Duodenal mucosa (tissue), 2 donors: ENCODE measurements at regions not wholly inside any gene's neighbourhood (a gene's known extent, or its start where the extent isn't known, plus 50 kb on each side); places are given as distances from the start of the nearest gene placed in this dataset.

Experiments used
- H3K27ac ChIP-seq: one replicate; pipeline ENCODE4 v1.7.0; 2013; ENCODE audit warnings: low read depth, low read length
- H3K27me3 ChIP-seq, 2 donors: one replicate each; pipeline ENCODE4 v1.7.0; 2013; ENCODE audit warnings: low read length in 2 of 2, control low read depth in 1 of 2; ENCODE audit not compliant: insufficient read depth in 2 of 2, control insufficient read depth in 1 of 2
- H3K36me3 ChIP-seq, 2 donors: one replicate each; pipeline ENCODE4 v1.7.0; 2013; ENCODE audit warnings: low read length in 2 of 2, control low read depth in 1 of 2; ENCODE audit not compliant: insufficient read depth in 2 of 2, control insufficient read depth in 1 of 2
- H3K4me1 ChIP-seq, 2 donors: one replicate each; pipeline ENCODE4 v1.7.0; 2013; ENCODE audit warnings: low read length in 2 of 2, control low read depth in 1 of 2; ENCODE audit not compliant: insufficient read depth in 2 of 2, control insufficient read depth in 1 of 2
- H3K4me3 ChIP-seq, 2 donors: one replicate each; pipeline ENCODE4 v1.7.0; 2013; ENCODE audit warnings: low read length in 2 of 2, low read depth in 1 of 2
- H3K9ac ChIP-seq, 2 donors: one replicate each; pipeline ENCODE4 v1.7.0; 2013; ENCODE audit warnings: low read length in 2 of 2, low read depth in 1 of 2
- H3K9me3 ChIP-seq, 2 donors: one replicate each; pipeline ENCODE4 v1.7.0; 2013; ENCODE audit warnings: low read length in 2 of 2, control low read depth in 1 of 2; ENCODE audit not compliant: control insufficient read depth in 1 of 2

GRCh38 chr15:23912191-23912590, 225.1 kb upstream of the NDN start:
- H3K9me3 ChIP-seq, result peaks cover 4 to 9% of the 10 kb centered on the region in 2 donors
- H3K36me3 ChIP-seq, result no peaks in the 10 kb centered on the region
- H3K4me3 ChIP-seq, result no peak overlapping the region
- no peaks in the 10 kb centered on the region for H3K27me3 ChIP-seq
- no peaks in the 10 kb centered on the region for H3K4me1 ChIP-seq
- H3K9ac ChIP-seq, result no peak overlapping the region
- no peak overlapping the region for H3K27ac ChIP-seq

- H3K27ac ChIP-seq, result no peak overlapping the region
- H3K36me3 ChIP-seq, result no peaks in the 10 kb centered on the region
- no peaks in the 10 kb centered on the region for H3K27me3 ChIP-seq
- H3K4me3 ChIP-seq, result no peak overlapping the region
- H3K9ac ChIP-seq, result no peak overlapping the region
- H3K4me1 ChIP-seq, result no peaks in the 10 kb centered on the region
- H3K9me3 ChIP-seq, result peaks cover 4 to 5% of the 10 kb centered on the region in 2 donors
Measured at GRCh38 chr15:23913081-23913480, 226.0 kb upstream of the NDN start.

- H3K27me3 ChIP-seq, result no peaks in the 10 kb centered on the region
- H3K36me3 ChIP-seq, result no peaks in the 10 kb centered on the region
- no peak overlapping the region for H3K9ac ChIP-seq
- H3K9me3 ChIP-seq, result peaks cover 3 to 4% of the 10 kb centered on the region in 2 donors
- H3K4me1 ChIP-seq, result no peaks in the 10 kb centered on the region
- no peak overlapping the region for H3K4me3 ChIP-seq
- H3K27ac ChIP-seq, result no peak overlapping the region
Measured at GRCh38 chr15:23913635-23914034, 226.5 kb upstream of the NDN start.

GRCh38 chr15:23924686-23925085, 237.6 kb upstream of the NDN start:
- H3K36me3 ChIP-seq, result no peaks in the 10 kb centered on the region
- H3K27me3 ChIP-seq, result no peaks in the 10 kb centered on the region
- no peak overlapping the region for H3K4me3 ChIP-seq
- no peaks in the 10 kb centered on the region for H3K4me1 ChIP-seq
- no peak overlapping the region for H3K9ac ChIP-seq
- H3K27ac ChIP-seq, result no peak overlapping the region
- peaks cover 3 to 9% of the 10 kb centered on the region in 2 donors for H3K9me3 ChIP-seq

DNA sequence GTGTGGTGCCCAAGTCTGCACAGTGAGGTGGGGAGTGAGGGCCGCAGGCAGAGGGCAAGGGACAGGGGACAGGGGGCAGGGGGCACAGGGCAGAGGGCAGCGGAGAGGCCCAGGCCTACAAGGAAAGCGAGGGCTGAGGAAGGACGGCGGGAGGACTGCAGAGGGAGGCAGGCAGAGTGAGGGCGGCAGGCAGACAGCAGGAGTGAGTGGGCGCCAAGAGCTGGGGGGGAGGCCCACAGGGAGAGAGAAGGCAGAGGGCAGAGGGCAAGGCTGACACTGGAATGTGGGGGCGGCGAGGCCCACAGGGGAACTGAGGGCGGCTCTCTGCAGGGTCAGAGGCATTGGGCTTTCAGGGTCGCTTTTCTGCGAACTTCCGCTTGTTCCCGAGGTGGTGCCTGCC, 267.8 kb upstream of the NDN start:
- H3K9me3 ChIP-seq, result peaks cover 5 to 12% of the 10 kb centered on the region in 2 donors
- H3K27ac ChIP-seq, result no peak overlapping the region
- H3K27me3 ChIP-seq, result no peaks in the 10 kb centered on the region
- H3K4me1 ChIP-seq, result no peaks in the 10 kb centered on the region
- no peak overlapping the region for H3K4me3 ChIP-seq
- no peaks in the 10 kb centered on the region for H3K36me3 ChIP-seq
- no peak overlapping the region for H3K9ac ChIP-seq

DNA sequence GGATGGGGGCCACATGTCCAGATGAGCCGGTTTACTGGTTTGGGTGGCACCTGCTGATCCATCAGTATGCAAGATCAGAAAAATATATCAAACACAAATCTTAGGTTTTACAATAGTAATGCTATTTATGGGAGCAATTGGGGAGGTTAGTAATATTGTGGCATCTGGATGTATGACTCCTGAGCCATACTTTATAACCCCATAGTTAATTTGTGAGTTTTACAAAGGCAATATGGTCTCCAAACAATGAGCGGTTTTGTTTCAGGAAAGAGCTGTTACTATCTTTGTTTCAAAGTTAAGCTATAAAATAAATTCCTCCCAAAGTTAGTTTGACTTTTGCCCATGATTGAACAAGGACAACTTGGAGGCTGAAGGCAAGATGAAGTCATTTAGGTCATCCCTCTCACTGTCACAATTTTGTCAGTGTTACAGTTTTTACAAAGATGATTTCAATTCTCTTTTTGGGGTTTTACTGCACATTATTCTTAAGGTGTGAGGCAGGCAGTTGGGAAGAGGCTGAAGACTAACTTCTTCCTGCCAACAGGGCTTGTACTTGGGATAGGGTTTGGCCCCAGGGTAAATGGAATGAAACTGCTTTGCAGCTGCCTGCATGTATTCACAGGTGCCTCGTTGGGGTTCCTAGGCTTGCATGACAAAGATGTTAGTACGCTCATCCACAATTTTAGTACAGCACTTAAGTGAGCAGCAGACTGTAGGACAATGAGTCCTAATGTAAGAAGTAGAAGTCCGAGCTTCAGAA, 296.6 kb upstream of the NDN start:
- no peaks in the 10 kb centered on the region for H3K27me3 ChIP-seq
- no peaks in the 10 kb centered on the region for H3K4me1 ChIP-seq
- peaks cover 5 to 11% of the 10 kb centered on the region in 2 donors for H3K9me3 ChIP-seq
- H3K36me3 ChIP-seq, result no peaks in the 10 kb centered on the region
- no peak overlapping the region for H3K9ac ChIP-seq
- H3K4me3 ChIP-seq, result no peak overlapping the region
- no peak overlapping the region for H3K27ac ChIP-seq

- Histone ChIP-seq H3K9ac (no peak overlapping the region), H3K4me3 (no peak overlapping the region), H3K9me3 (peaks cover 26 to 33% of the 10 kb centered on the region in 2 donors)
Measured at GRCh38 chr15:23994273-23994672, 307.2 kb upstream of the NDN start.

DNA sequence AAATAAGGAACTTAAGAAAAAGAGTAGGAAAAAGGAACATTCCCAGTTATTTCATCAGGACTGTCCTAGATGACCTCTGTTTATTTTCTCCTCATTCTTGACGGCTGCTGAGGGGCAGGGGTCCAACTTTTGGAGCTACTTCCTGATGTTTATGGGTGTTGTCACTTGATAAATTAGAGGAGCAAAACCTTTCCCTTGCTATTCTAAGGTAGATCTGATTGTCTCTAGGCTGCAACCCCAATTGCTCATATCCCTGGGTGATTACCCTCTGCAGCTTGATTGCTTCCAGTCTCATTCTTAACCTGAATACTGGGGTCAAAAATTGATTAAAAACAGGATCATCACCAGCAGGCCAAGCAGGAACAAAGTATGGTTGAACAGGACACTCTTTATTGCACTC, 311.0 kb upstream of the NDN start:
- Histone ChIP-seq H3K9me3 (peaks cover 27 to 33% of the 10 kb centered on the region in 2 donors), H3K36me3 (no peaks in the 10 kb centered on the region), H3K27ac (no peak overlapping the region), H3K4me3 (no peak overlapping the region), H3K4me1 (no peaks in the 10 kb centered on the region), H3K9ac (no peak overlapping the region), H3K27me3 (no peaks in the 10 kb centered on the region)

More at GRCh38 chr15:23994273-23994672, 307.2 kb upstream of the NDN start:
- Histone ChIP-seq H3K27me3 (no peaks in the 10 kb centered on the region), H3K4me1 (no peaks in the 10 kb centered on the region), H3K27ac (no peak overlapping the region), H3K36me3 (no peaks in the 10 kb centered on the region)

GRCh38 chr15:24008476-24008875, 321.4 kb upstream of the NDN start:
- no peaks in the 10 kb centered on the region for H3K4me1 ChIP-seq
- no peaks in the 10 kb centered on the region for H3K36me3 ChIP-seq
- no peak overlapping the region for H3K4me3 ChIP-seq
- H3K9me3 ChIP-seq, result peaks cover 9 to 10% of the 10 kb centered on the region in 2 donors
- H3K27me3 ChIP-seq, result no peaks in the 10 kb centered on the region
- no peak overlapping the region for H3K27ac ChIP-seq
- no peak overlapping the region for H3K9ac ChIP-seq

DNA sequence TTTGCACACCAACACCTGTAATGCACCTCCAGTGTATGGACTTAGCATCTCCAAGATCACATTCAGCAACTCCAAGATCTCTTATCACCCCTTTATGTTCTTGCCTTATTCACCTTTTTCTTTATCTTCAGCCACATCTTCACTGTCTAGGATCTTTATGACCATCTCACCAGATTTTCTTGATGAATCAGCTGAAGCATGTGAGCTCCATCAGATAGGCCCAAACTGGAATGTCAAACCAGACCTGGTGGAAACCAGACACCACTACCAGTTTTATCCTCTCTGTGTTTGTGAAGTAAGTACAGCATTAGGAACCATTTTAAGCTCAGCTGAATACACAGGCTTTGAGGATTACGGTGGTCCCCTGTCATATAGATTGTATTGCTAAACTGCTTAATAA, 330.4 kb upstream of the NDN start:
- H3K27ac ChIP-seq, result no peak overlapping the region
- H3K4me3 ChIP-seq, result no peak overlapping the region
- H3K27me3 ChIP-seq, result no peaks in the 10 kb centered on the region
- H3K36me3 ChIP-seq, result no peaks in the 10 kb centered on the region
- H3K9me3 ChIP-seq, result peaks cover 7 to 18% of the 10 kb centered on the region in 2 donors
- no peak overlapping the region for H3K9ac ChIP-seq
- H3K4me1 ChIP-seq, result no peaks in the 10 kb centered on the region
